H9 (cell line): ENCODE measurements at regions not wholly inside any gene's neighbourhood (a gene's known extent, or its start where the extent isn't known, plus 50 kb on each side); places are given as distances from the start of the nearest gene placed in this dataset.

Source experiments
- DNase-seq: peaks from one replicate; pipeline ENCODE4 v3.0.0-alpha.2; 2017
- H2AFZ ChIP-seq: one replicate; pipeline ENCODE4 v1.6.1; 2013; ENCODE audit warnings: mild to moderate bottlenecking, low read length, control low read depth, moderate library complexity
- H2AK5ac ChIP-seq: 2 replicates; pipeline ENCODE4 v1.6.1; 2013; ENCODE audit warnings: low read length, control low read depth, mixed read lengths; ENCODE audit not compliant: insufficient read length
- H2BK120ac ChIP-seq: one replicate; pipeline ENCODE4 v1.6.1; 2013; ENCODE audit warnings: low read depth, mild to moderate bottlenecking, low read length, control low read depth, inconsistent platforms; ENCODE audit not compliant: poor library complexity, severe bottlenecking
- H2BK12ac ChIP-seq: 2 replicates; pipeline ENCODE4 v1.6.1; 2013; ENCODE audit warnings: low read length, control low read depth, mixed read lengths, low read depth; ENCODE audit not compliant: insufficient read length
- H2BK15ac ChIP-seq: 2 replicates; pipeline ENCODE4 v1.6.1; 2013; ENCODE audit warnings: low read depth, low read length, control low read depth
- H2BK20ac ChIP-seq: one replicate; pipeline ENCODE4 v1.6.1; 2013; ENCODE audit warnings: low read depth, mild to moderate bottlenecking, low read length, control low read depth, inconsistent platforms; ENCODE audit not compliant: poor library complexity, severe bottlenecking
- H2BK5ac ChIP-seq: 2 replicates; pipeline ENCODE4 v1.6.1; 2013; ENCODE audit warnings: low read length, control low read depth, mixed read lengths; ENCODE audit not compliant: insufficient read length
- H3K14ac ChIP-seq: 2 replicates; pipeline ENCODE4 v1.6.1; 2013; ENCODE audit warnings: low read length, control low read depth; ENCODE audit not compliant: insufficient read depth
- H3K18ac ChIP-seq: 2 replicates; pipeline ENCODE4 v1.6.1; 2013; ENCODE audit warnings: low read depth, mild to moderate bottlenecking, mixed read lengths, low read length, control low read depth; ENCODE audit not compliant: insufficient read length
- H3K23ac ChIP-seq: 2 replicates; pipeline ENCODE4 v1.6.1; 2013; ENCODE audit warnings: low read length, control low read depth, mixed read lengths, low read depth; ENCODE audit not compliant: insufficient read length
- H3K23me2 ChIP-seq: 2 replicates; pipeline ENCODE4 v1.6.1; 2013; ENCODE audit warnings: low read depth, mild to moderate bottlenecking, mixed read lengths, low read length, control low read depth; ENCODE audit not compliant: insufficient read length, poor library complexity, severe bottlenecking
- H3K27ac ChIP-seq: 2 replicates; pipeline ENCODE4 v1.5.1; 2013; ENCODE audit warnings: low read length, control low read depth, mixed read lengths, low read depth; ENCODE audit not compliant: insufficient read length
- H3K27me3 ChIP-seq: 2 replicates; pipeline ENCODE4 v1.6.1; 2013; ENCODE audit warnings: low read length, control low read depth, inconsistent platforms; ENCODE audit not compliant: insufficient read depth
- H3K4ac ChIP-seq: 2 replicates; pipeline ENCODE4 v1.6.1; 2013; ENCODE audit warnings: low read depth, mild to moderate bottlenecking, control low read depth, inconsistent platforms, low read length, moderate library complexity
- H3K4me1 ChIP-seq: 2 replicates; pipeline ENCODE4 v1.6.1; 2013; ENCODE audit warnings: low read length, control low read depth, inconsistent platforms; ENCODE audit not compliant: insufficient read depth
- H3K4me2 ChIP-seq: 2 replicates; pipeline ENCODE4 v1.6.1; 2013; ENCODE audit warnings: low read length, control low read depth, mixed read lengths; ENCODE audit not compliant: insufficient read length, insufficient read depth
- H3K56ac ChIP-seq: 2 replicates; pipeline ENCODE4 v1.6.1; 2013; ENCODE audit warnings: low read depth, mild to moderate bottlenecking, mixed read lengths, low read length, control low read depth; ENCODE audit not compliant: insufficient read length
- H3K79me1 ChIP-seq: 2 replicates; pipeline ENCODE4 v1.6.1; 2013; ENCODE audit warnings: low read depth, mild to moderate bottlenecking, moderate library complexity, low read length, control low read depth, inconsistent platforms; ENCODE audit not compliant: insufficient read depth, poor library complexity, severe bottlenecking
- H3K79me2 ChIP-seq: 2 replicates; pipeline ENCODE4 v1.6.1; 2013; ENCODE audit warnings: low read length, control low read depth, inconsistent platforms; ENCODE audit not compliant: insufficient read depth
- H3K9ac ChIP-seq: 2 replicates; pipeline ENCODE4 v1.6.1; 2013; ENCODE audit warnings: low read length, control low read depth, mixed read lengths; ENCODE audit not compliant: insufficient read length; ENCODE audit errors: extremely low read depth
- H3K9me3 ChIP-seq: one replicate; pipeline ENCODE4 v1.6.1; 2013; ENCODE audit warnings: low read depth, low read length, inconsistent platforms; ENCODE audit not compliant: control insufficient read depth
- H3T11ph ChIP-seq: one replicate; pipeline ENCODE4 v1.6.1; 2013; ENCODE audit warnings: mild to moderate bottlenecking, low read length, control low read depth, inconsistent platforms
- H4K20me1 ChIP-seq: one replicate; pipeline ENCODE4 v1.6.1; 2013; ENCODE audit not compliant: control insufficient read depth, insufficient read length, insufficient read depth
- H4K5ac ChIP-seq: 2 replicates; pipeline ENCODE4 v1.6.1; 2013; ENCODE audit warnings: low read depth, mild to moderate bottlenecking, mixed read lengths, low read length, control low read depth; ENCODE audit not compliant: insufficient read length
- H4K8ac ChIP-seq: replicated peaks from 2 replicates; pipeline ENCODE4 v1.6.1; 2013; ENCODE audit warnings: low read length, control low read depth, mixed read lengths, low read depth; ENCODE audit not compliant: insufficient read length
- H4K91ac ChIP-seq: 2 replicates; pipeline ENCODE4 v1.6.1; 2013; ENCODE audit warnings: low read depth, mild to moderate bottlenecking, moderate library complexity, mixed read lengths, low read length, control low read depth; ENCODE audit not compliant: insufficient read length
- H3K27ac Mint-ChIP-seq, 3 experiments: 2 replicates in 2 of 3; 3 replicates in 1 of 3; pipeline ENCODE4 v1.8.0; 2020 to 2021; ENCODE audit warnings: mixed read lengths in 3 of 3, mild to moderate bottlenecking in 1 of 3, moderate library complexity in 1 of 3
- H3K27me3 Mint-ChIP-seq: 2 replicates; pipeline ENCODE4 v1.8.0; 2021; ENCODE audit warnings: low read depth, mild to moderate bottlenecking, moderate library complexity, mixed read lengths
- H3K36me3 Mint-ChIP-seq, 3 experiments: 2 replicates in 2 of 3; 3 replicates in 1 of 3; pipeline ENCODE4 v1.8.0; 2020 to 2021; ENCODE audit warnings: low read depth in 3 of 3, mixed read lengths in 3 of 3; ENCODE audit not compliant: insufficient read depth in 1 of 3
- H3K4me1 Mint-ChIP-seq, 2 experiments: 2 replicates each; pipeline ENCODE4 v1.8.0; 2020; ENCODE audit warnings: mixed read lengths in 2 of 2
- H3K4me3 Mint-ChIP-seq, 2 experiments: 2 replicates in 1 of 2; 3 replicates in 1 of 2; pipeline ENCODE4 v1.8.0; 2020 to 2021; ENCODE audit warnings: mild to moderate bottlenecking in 2 of 2, mixed read lengths in 2 of 2, moderate library complexity in 1 of 2
- H3K9me3 Mint-ChIP-seq, 2 experiments: 2 replicates in 1 of 2; 3 replicates in 1 of 2; pipeline ENCODE4 v1.8.0; 2020; ENCODE audit warnings: mild to moderate bottlenecking in 2 of 2, mixed read lengths in 2 of 2, moderate library complexity in 1 of 2
- CTCF ChIP-seq: fragments of 200-600 bp; sonication (generic); conservative IDR thresholded peaks from 3 replicates; pipeline ENCODE4 v1.8.0; 2021; ENCODE audit warnings: antibody characterized with exemption, mild to moderate bottlenecking
- WGBS: extraction: QIAGEN DNeasy Blood & Tissue Kit; methylation state at CpG from one replicate; pipeline ENCODE4 v1.1.7; 2013; ENCODE audit warnings: missing lambda C conversion rate, low lambda C conversion rate, mixed read lengths; ENCODE audit not compliant: insufficient read length; ENCODE audit errors: extremely low coverage; 5-methylcytosine and 5-hydroxymethylcytosine counted together

GRCh38 chr15:92328207-92328606, 65.5 kb upstream of the ST8SIA2 start:
- no peak for TF ChIP-seq CTCF
- Histone ChIP-seq H2AK5ac (no peak overlapping the region), H2BK120ac (no peak overlapping the region), H3K27ac (no peak overlapping the region), H3K9me3 (no peaks in the 10 kb centered on the region), H3K79me1 (no peaks in the 10 kb centered on the region), H2AFZ (no peak overlapping the region), H3K4me2 (no peak overlapping the region), H3K4me1 (no peaks in the 10 kb centered on the region), H2BK20ac (no peak overlapping the region), H4K20me1 (no peaks in the 10 kb centered on the region), H3K23ac (no peak overlapping the region), H2BK5ac (no peak overlapping the region), H4K5ac (no peak overlapping the region), H4K8ac (no peak overlapping the region), H3K56ac (no peak overlapping the region), H3K18ac (no peak overlapping the region), H3K14ac (no peak overlapping the region), H3K4ac (no peak overlapping the region), H2BK12ac (no peak overlapping the region), H3T11ph (no peak overlapping the region), H3K23me2 (no peaks in the 10 kb centered on the region), H2BK15ac (no peak overlapping the region), H4K91ac (no peak overlapping the region), H3K27me3 (no peaks in the 10 kb centered on the region), H3K79me2 (no peaks in the 10 kb centered on the region), H3K9ac (no peak overlapping the region)
- Mint-ChIP-seq H3K36me3 (peaks cover 0 to 3% (median 3%) of the 10 kb centered on the region in 3 experiments; a peak in 3 of 7 replicates), H3K27ac (no peak overlapping the region), H3K9me3 (peaks cover 7% of the 10 kb centered on the region in 2 experiments), H3K4me3 (no peak overlapping the region), H3K27me3 (peaks cover 8% of the 10 kb centered on the region), H3K4me1 (peaks cover 0 to 9% of the 10 kb centered on the region in 2 experiments; a peak in 2 of 4 replicates)
- no peak for DNase-seq
- no CpG with 5 or more reads among the region's 1 CpG for WGBS
